ENCODE measurements at regions not wholly inside any gene's neighbourhood (a gene's known extent, or its start where the extent isn't known, plus 50 kb on each side); places are given as distances from the start of the nearest gene placed in this dataset.

GRCh38 chr6:41474213-41474933, 71.8 kb upstream of the FOXP4 start:
- Histone ChIP-seq H3K4me3 (ENCODE audit: low read depth, low read length) (no peak overlapping the region), H3K4me1 (no peaks in the 10 kb centered on the region), H3K27me3 (peaks cover 20% of the 10 kb centered on the region), H3K9me3 (no peaks in the 10 kb centered on the region), H3K36me3 (no peaks in the 10 kb centered on the region)
- no peak for DNase-seq
- TF ChIP-seq CTCF (IDR thresholded peaks at IDR 0.05; ENCODE audit: low read depth, low read length) = no peak

DNA sequence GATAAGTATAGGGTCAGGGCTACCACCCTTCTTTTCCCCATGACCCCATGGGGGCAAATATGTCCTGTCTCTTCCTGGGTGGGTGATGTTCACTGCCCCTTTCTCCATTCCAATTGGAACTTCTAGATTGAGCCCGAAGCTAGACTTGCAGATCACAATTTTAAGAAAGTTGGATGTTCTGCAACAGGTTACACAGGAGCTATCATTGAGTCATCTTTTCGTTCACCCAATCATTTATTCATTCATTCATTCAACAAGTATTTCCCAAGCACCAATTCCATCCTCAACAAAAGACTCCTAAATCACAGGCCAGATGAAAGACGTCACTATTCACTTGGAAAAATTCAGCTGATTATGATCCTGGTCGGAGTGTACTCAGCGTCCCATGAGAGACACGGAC, 71.0 kb upstream of the FOXP4 start:
- DNase-seq = no peak
- TF ChIP-seq CTCF (IDR thresholded peaks at IDR 0.05; ENCODE audit: low read depth, low read length) = no peak

GRCh38 chr6:41475737-41476357, 70.3 kb upstream of the FOXP4 start:
- no peak for TF ChIP-seq CTCF (IDR thresholded peaks at IDR 0.05; ENCODE audit: low read depth, low read length)
- peaks cover 6% of the 10 kb centered on the region for H3K27me3 ChIP-seq
- DNase-seq = no peak
- no peak overlapping the region for H3K4me3 ChIP-seq (ENCODE audit: low read depth, low read length)
- H3K36me3 ChIP-seq = no peaks in the 10 kb centered on the region
- H3K4me1 ChIP-seq = no peaks in the 10 kb centered on the region
- H3K9me3 ChIP-seq = no peaks in the 10 kb centered on the region

More for the DNA sequence above, 71.0 kb upstream of the FOXP4 start:
- Histone ChIP-seq H3K36me3 (no peaks in the 10 kb centered on the region), H3K9me3 (no peaks in the 10 kb centered on the region), H3K4me1 (no peaks in the 10 kb centered on the region), H3K4me3 (ENCODE audit: low read depth, low read length) (no peak overlapping the region), H3K27me3 (peaks cover 13% of the 10 kb centered on the region)

- Histone ChIP-seq H3K9me3 (no peaks in the 10 kb centered on the region), H3K4me3 (ENCODE audit: low read depth, low read length) (no peak overlapping the region), H3K36me3 (no peaks in the 10 kb centered on the region), H3K27me3 (peaks cover under 1% of the 10 kb centered on the region; the same call in 1 of the 2 replicates), H3K4me1 (no peaks in the 10 kb centered on the region)
- DNase-seq = no peak
- no peak for TF ChIP-seq CTCF (IDR thresholded peaks at IDR 0.05; ENCODE audit: low read depth, low read length)
These were observed 69.8 kb upstream of the FOXP4 start for GRCh38 chr6:41476401-41476800.

GRCh38 chr6:41477572-41477971, 68.6 kb upstream of the FOXP4 start:
- Histone ChIP-seq H3K4me1 (no peaks in the 10 kb centered on the region), H3K9me3 (no peaks in the 10 kb centered on the region), H3K36me3 (no peaks in the 10 kb centered on the region), H3K4me3 (ENCODE audit: low read depth, low read length) (no peak overlapping the region), H3K27me3 (no peaks in the 10 kb centered on the region; the same call in 1 of the 2 replicates)
- peak; percentile 35 for TF ChIP-seq CTCF (IDR thresholded peaks at IDR 0.05; ENCODE audit: low read depth, low read length)
- peak; percentile 55 for DNase-seq

DNA sequence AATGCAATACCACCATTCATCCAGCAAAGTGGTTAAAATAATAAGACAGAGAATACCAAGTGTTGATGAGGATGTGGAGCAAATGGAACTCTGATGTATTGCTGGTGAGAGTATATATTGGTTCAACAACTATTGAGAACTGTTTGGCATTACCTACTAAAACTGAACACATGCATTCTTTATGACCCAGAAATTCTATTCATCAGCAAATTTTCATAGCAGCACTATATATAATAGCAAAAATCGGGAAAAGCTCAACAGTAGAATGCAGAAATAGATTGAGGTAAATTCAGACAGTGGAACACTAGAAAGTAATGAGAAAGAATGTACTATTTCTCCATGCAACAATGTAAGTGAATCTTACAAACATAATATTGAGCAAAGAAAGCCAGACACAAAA, 62.2 kb upstream of the FOXP4 start:
- Histone ChIP-seq H3K4me1 (peaks cover under 1% of the 10 kb centered on the region; the same call in 1 of the 2 replicates), H3K27me3 (no peaks in the 10 kb centered on the region), H3K9me3 (no peaks in the 10 kb centered on the region), H3K4me3 (ENCODE audit: low read depth, low read length) (no peak overlapping the region), H3K36me3 (no peaks in the 10 kb centered on the region)
- DNase-seq = no peak
- TF ChIP-seq CTCF (IDR thresholded peaks at IDR 0.05; ENCODE audit: low read depth, low read length) = no peak

Measured in BE2C (cell line).